ENCODE measurements at regions not wholly inside any gene's neighbourhood (a gene's known extent, or its start where the extent isn't known, plus 50 kb on each side); places are given as distances from the start of the nearest gene placed in this dataset.

GRCh38 chr2:14899621-14900414, 267.3 kb downstream of the LRATD1 start:
- TF ChIP-seq POLR2A (conservative IDR thresholded peaks at IDR 0.05): no peak
- no peak for TF ChIP-seq BDP1 (IDR thresholded peaks at IDR 0.05; ENCODE audit: insufficient read depth, insufficient read length)
- no peak for TF ChIP-seq CTCF (IDR thresholded peaks at IDR 0.05 in 2 of 3, conservative IDR thresholded peaks at IDR 0.05 in 1 of 3; ENCODE audit: insufficient read depth in 2 of 3, low read depth in 1 of 3, low read length in 3 of 3)
- no peak for TF ChIP-seq SIRT6 (IDR thresholded peaks at IDR 0.05; ENCODE audit: low read depth, low read length)
- no peak for TF ChIP-seq ZNF584 (CRISPR knock-in tag; IDR thresholded peaks at IDR 0.05; ENCODE audit: low read depth)
- no peak for TF ChIP-seq MYNN (IDR thresholded peaks at IDR 0.05)
- no peak for TF ChIP-seq MYNN (CRISPR knock-in tag; IDR thresholded peaks at IDR 0.05)
- TF ChIP-seq ZNF696 (CRISPR knock-in tag; conservative IDR thresholded peaks at IDR 0.05): no peak
- no peak for TF ChIP-seq BMI1 (IDR thresholded peaks at IDR 0.05; ENCODE audit: low read length)
- TF ChIP-seq CLOCK (CRISPR knock-in tag; IDR thresholded peaks at IDR 0.05; ENCODE audit: borderline replicate concordance): no peak
- TF ChIP-seq NR1H2 (CRISPR knock-in tag; IDR thresholded peaks at IDR 0.05): no peak
- no peak for TF ChIP-seq E2F1 (CRISPR knock-in tag; IDR thresholded peaks at IDR 0.05)
- no peak for TF ChIP-seq FOXA1 (IDR thresholded peaks at IDR 0.05; ENCODE audit: borderline replicate concordance)
- TF ChIP-seq FOXA3 (CRISPR knock-in tag; conservative IDR thresholded peaks at IDR 0.05 in 1 of 2, IDR thresholded peaks at IDR 0.05 in 1 of 2): no peak
- no peak for TF ChIP-seq ZNF280B (CRISPR knock-in tag; IDR thresholded peaks at IDR 0.05)

Data from K562 (cell line).